HFF-Myc (cell line): ENCODE measurements at regions not wholly inside any gene's neighbourhood (a gene's known extent, or its start where the extent isn't known, plus 50 kb on each side); places are given as distances from the start of the nearest gene placed in this dataset.
A peak's percentile ranks its signal among the peaks of the same experiment; 100 is the strongest.
"Not testable (repeated sequence)": the region's sequence is repeated elsewhere in the genome, so short reads cannot be mapped to it uniquely, and the experiment has no call there.

Experiments
- DNase-seq: peaks from one replicate; pipeline ENCODE4 v3.0.0-alpha.2; 2011; ENCODE audit warnings: low read depth; ENCODE audit errors: extremely low read depth
- H3K4me3 ChIP-seq: replicated peaks from 2 replicates; pipeline ENCODE4 v1.5.1; 2011; ENCODE audit warnings: low read depth, mild to moderate bottlenecking, control low read depth, low read length
- CTCF ChIP-seq: IDR thresholded peaks from 2 replicates; pipeline ENCODE4 v1.5.1; 2012; ENCODE audit warnings: mild to moderate bottlenecking, low read depth, low read length, control low read depth; ENCODE audit errors: missing control alignments

- DNase-seq, H3K4me3 ChIP-seq: not testable (repeated sequence)
Observed at GRCh38 chr4:8945506-8945905, 73.9 kb upstream of the HMX1 start.

DNA sequence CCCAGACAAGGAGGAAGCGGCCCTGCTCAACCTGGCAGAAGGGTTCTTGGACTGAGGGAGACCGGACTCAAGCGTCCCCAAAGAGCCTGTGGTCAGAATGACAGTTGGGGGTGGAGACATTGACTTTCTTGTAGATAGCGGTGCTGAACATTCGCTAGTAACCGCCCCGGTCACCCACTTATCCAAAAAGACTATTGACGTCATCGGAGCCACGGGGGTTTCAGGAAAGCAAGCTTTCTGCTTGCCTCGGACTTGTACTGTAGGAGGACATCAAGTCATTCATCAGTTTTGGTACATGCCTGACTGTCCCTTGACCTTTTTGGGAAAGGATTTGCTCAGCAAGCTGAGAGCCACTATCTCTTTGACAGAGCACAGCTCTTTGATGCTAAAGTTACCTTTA, 71.7 kb upstream of the HMX1 start:
- not testable (repeated sequence) for DNase-seq, H3K4me3 ChIP-seq

DNA sequence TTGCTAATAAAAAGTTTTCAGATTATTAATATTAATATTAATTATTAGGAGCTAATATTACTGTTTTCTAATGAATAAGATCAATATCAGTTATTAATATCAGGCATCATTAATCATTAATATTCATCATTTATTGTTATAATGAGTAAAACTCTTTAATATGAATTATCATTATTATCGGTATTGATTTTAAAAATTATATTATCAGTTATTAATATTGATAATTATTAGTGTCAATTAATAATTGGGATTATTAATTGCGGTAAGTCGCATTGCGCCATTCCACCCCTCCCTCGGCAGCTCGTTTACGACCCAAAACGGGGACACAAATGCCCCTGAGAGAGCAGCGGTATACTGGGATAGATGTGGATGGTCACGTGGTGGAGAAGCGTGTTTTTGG, 70.4 kb upstream of the HMX1 start:
- not testable (repeated sequence) for DNase-seq, H3K4me3 ChIP-seq

DNA sequence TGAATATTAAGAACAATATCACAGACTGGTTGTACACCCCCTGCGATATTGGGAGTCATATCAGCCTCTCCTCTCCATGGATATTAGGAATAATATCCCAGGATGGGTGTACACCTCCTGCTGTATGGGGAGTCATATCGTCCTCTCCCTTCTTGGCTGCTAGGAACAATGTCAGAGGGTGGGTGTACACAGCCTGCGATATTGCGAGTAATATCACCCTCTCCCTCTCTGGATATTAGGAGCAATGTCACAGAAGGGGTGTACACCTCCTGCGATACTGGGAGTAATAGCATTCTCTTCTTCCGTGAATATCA, 69.8 kb upstream of the HMX1 start:
- not testable (repeated sequence) for H3K4me3 ChIP-seq, DNase-seq

DNA sequence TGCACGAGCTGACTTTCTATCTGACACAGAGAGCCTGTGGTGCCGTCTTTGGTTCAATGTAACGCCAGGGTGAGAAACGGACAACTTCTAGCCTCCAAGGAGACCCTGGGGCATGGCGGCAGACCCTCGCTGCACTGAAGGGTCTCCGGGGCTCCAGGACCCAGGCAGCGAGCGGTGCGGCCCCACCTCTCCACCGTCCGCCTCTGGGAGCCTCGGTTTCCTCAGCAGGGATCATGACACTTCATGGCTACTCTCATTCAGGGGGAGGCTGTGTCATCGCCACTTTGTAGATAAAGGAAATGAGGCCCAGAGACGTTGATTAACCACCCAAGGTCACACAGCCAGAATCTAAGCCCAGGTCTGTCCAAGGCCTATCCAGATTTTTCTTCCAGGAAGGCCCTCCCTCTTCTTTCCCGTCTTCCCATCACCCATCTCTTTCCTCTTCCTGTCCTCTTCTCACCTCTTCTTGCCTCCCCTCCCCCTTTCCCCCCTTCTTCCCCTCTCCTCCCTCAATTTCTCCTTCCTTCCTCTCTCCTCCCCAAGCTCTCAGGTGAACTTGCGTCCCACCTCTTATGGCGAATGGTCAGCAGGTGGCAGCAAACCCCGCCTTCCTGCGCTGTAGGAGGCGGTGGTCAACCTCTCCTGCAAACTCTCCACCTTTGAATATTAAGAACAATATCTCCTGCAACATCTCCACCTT, 69.3 kb upstream of the HMX1 start:
- TF ChIP-seq CTCF = peak; percentile 8
- no peak for DNase-seq
- H3K4me3 ChIP-seq = no peak overlapping the region

DNA sequence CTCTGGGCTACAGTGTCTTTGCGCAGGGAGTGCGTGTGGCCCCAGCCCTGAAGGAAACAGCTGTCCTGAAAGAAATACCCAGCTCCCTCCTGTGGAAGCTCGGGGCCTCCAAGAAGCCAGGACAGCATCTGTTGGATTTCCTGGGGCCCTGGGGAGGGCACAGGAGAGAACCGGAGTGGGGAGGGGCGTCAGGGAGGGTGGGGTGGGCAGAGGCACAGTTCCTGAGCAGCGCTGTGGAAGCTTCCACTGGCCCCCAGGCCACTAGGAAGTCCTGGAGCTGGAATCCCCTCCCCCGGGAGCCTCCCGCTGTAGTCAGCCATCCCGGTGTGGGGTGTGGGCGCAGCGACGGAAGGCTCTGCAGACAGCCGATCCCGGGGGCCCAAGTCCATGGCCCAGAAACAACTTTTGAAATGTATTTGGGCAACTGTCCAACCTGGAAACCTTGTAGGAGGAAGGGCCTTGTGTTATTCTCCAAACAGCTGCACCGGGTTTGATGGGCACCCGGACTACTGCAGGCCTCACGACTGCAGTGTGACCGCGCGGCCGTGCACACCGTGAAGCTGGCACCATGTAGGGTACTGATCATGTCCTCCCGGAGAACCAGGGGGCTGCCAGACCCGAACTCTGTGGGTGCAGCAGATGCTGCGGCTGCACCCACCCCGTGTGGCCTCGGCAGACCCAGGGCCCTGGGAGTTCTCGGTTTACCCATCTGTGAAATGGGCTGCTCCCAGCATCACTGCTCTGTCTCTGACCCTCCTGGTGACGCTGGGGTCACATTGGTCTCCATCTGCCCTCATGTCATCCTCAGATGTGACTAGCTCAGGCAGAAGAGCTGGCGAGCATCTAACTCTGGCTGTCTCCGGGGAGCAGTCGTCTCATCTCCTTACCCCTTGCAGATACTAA, 68.5 kb upstream of the HMX1 start:
- no peak for DNase-seq

GRCh38 chr4:8939160-8939839, 67.7 kb upstream of the HMX1 start:
- no peak for DNase-seq
- TF ChIP-seq CTCF = no peak
- no peak overlapping the region for H3K4me3 ChIP-seq

More for the DNA sequence above, 68.5 kb upstream of the HMX1 start:
- no peak for TF ChIP-seq CTCF
- no peak overlapping the region for H3K4me3 ChIP-seq

DNA sequence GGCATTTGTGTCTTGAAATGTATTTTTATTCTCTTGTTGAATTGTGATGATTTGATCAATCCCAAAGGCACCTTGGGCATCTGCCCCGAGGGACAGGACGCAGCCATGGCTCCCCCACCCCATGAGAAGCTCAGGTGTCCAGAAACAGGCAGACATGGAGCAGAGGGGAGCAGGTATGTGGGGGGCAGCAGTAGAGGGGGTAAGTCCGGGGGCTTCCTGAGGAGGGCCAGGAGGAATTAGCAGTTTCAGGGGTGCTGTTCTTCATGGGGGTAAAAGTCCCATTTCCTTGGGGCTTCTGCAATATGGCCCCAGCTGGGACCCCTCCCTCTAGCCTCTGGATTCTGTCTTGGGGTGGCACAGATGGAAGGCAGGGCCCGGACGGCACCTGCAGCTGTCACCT, 67.0 kb upstream of the HMX1 start:
- no peak for DNase-seq

More for the DNA sequence above, 67.0 kb upstream of the HMX1 start:
- TF ChIP-seq CTCF = no peak
- H3K4me3 ChIP-seq = no peak overlapping the region
